ENCODE measurements at regions not wholly inside any gene's neighbourhood (a gene's known extent, or its start where the extent isn't known, plus 50 kb on each side); places are given as distances from the start of the nearest gene placed in this dataset.

DNA sequence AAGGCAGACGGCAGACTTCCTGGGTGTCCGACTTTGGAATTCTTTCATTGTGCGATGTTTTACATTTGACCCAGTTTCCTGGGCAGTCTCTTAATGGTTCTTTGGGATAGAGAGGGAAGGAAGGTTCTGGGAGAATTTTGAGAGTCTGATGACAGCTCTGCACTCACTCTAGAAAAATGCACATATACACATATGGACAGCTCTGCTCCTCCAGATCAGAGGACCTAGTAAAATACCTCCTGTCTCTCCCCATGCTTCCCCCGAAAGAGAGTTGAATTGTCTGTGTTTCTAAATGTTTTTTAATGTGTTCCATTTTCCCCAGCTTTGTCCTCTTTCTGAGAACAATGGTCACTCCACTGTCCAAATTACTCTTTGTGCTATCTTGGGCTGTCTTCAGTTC lies 102.0 kb upstream of the CXCR4 start:
- no peaks in the 10 kb centered on the region for H3K36me3 Mint-ChIP-seq (ENCODE audit: low read depth)
- WGBS, 2 experiments (ENCODE audit: insufficient coverage in 1 of 2, insufficient read length in 1 of 2) = 90% methylated on average over 4 of the region's 4 CpGs; no CpG with 5 or more reads in 1 of the 2 experiments
- H3K27ac Mint-ChIP-seq = no peak overlapping the region
- H3K4me3 ChIP-seq (ENCODE audit: low read length) = no peak overlapping the region
- no peak overlapping the region for H3K27ac ChIP-seq (ENCODE audit: low read depth, low read length)
- peaks cover 22% of the 10 kb centered on the region for H3K4me1 ChIP-seq (ENCODE audit: control insufficient read depth, insufficient read depth, low read length)
- H3K36me3 ChIP-seq (ENCODE audit: control insufficient read depth, insufficient read depth, low read length) = no peaks in the 10 kb centered on the region
- no peak overlapping the region for H3K9ac ChIP-seq (ENCODE audit: extremely low read depth, low read length, poor library complexity, severe bottlenecking)
- H3K27me3 ChIP-seq (ENCODE audit: control insufficient read depth, insufficient read depth, low read length, poor library complexity, severe bottlenecking) = no peaks in the 10 kb centered on the region
- no peaks in the 10 kb centered on the region for H3K9me3 ChIP-seq (ENCODE audit: control insufficient read depth, low read length)
- H3K4me3 Mint-ChIP-seq = no peak overlapping the region
- DNase-seq = no peak
- H3K27me3 Mint-ChIP-seq (ENCODE audit: insufficient read depth) = no peaks in the 10 kb centered on the region
- H3K9me3 Mint-ChIP-seq = no peaks in the 10 kb centered on the region
- peaks cover 50% of the 10 kb centered on the region for H3K4me1 Mint-ChIP-seq
- TF ChIP-seq, protein P1, sequence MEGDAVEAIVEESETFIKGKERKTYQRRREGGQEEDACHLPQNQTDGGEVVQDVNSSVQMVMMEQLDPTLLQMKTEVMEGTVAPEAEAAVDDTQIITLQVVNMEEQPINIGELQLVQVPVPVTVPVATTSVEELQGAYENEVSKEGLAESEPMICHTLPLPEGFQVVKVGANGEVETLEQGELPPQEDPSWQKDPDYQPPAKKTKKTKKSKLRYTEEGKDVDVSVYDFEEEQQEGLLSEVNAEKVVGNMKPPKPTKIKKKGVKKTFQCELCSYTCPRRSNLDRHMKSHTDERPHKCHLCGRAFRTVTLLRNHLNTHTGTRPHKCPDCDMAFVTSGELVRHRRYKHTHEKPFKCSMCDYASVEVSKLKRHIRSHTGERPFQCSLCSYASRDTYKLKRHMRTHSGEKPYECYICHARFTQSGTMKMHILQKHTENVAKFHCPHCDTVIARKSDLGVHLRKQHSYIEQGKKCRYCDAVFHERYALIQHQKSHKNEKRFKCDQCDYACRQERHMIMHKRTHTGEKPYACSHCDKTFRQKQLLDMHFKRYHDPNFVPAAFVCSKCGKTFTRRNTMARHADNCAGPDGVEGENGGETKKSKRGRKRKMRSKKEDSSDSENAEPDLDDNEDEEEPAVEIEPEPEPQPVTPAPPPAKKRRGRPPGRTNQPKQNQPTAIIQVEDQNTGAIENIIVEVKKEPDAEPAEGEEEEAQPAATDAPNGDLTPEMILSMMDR (conservative IDR thresholded peaks at IDR 0.05) = no peak

DNA sequence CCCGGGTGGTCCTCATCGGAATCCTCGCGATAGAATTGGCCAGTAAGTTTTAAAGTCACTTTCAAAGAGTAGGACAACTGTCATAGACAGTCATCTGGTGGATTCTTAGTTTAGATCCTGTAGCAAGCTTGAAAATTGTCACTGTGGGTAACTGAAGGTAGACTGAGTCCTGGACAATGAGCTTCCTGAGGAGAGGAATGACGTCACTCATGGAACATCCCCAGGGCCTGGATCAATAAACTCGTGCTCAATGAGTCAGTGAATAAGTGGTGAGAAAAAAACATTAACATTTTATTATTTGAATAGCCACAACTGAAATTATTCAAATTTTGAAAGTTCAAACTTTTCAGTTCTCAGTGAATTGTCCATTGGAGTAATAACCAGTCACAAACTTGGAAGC lies 101.4 kb upstream of the CXCR4 start:
- no peaks in the 10 kb centered on the region for H3K9me3 ChIP-seq (ENCODE audit: control insufficient read depth, low read length)
- H3K36me3 ChIP-seq (ENCODE audit: control insufficient read depth, insufficient read depth, low read length) = no peaks in the 10 kb centered on the region
- no peak overlapping the region for H3K4me3 ChIP-seq (ENCODE audit: low read length)
- Mint-ChIP-seq H3K4me1 (peaks cover 52% of the 10 kb centered on the region), H3K27me3 (ENCODE audit: insufficient read depth) (no peaks in the 10 kb centered on the region), H3K27ac (no peak overlapping the region), H3K36me3 (ENCODE audit: low read depth) (no peaks in the 10 kb centered on the region), H3K9me3 (no peaks in the 10 kb centered on the region), H3K4me3 (no peak overlapping the region)
- no peak for DNase-seq
- TF ChIP-seq, protein P1 (conservative IDR thresholded peaks at IDR 0.05) = no peak
- peaks cover 22% of the 10 kb centered on the region for H3K4me1 ChIP-seq (ENCODE audit: control insufficient read depth, insufficient read depth, low read length)
- H3K9ac ChIP-seq (ENCODE audit: extremely low read depth, low read length, poor library complexity, severe bottlenecking) = no peak overlapping the region
- 88 to 92% methylated on average over 5 to 6 of the region's 6 CpGs for WGBS, 2 experiments (ENCODE audit: insufficient coverage in 1 of 2, insufficient read length in 1 of 2)
- no peak overlapping the region for H3K27ac ChIP-seq (ENCODE audit: low read depth, low read length)
- H3K27me3 ChIP-seq (ENCODE audit: control insufficient read depth, insufficient read depth, low read length, poor library complexity, severe bottlenecking) = no peaks in the 10 kb centered on the region

DNA sequence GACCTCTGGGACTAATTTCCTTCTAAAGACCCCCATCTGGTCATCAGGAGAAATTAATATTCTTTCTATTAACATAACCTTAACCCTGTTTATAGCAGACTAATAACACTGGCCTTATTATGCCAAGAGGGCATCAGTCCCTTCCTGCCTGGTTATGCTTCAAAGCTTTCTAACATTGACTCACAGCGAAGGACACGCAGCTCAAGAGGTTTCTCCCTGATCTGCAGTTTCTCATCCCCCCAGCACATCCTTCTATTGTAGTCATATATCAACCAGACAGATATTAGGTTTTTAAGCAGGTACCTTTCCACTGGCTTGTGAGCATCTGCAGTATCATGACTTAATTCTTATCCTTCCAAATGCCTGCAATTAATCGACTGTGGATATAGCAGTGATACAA lies 100.0 kb upstream of the CXCR4 start:
- Mint-ChIP-seq H3K36me3 (ENCODE audit: low read depth) (no peaks in the 10 kb centered on the region), H3K27ac (no peak overlapping the region), H3K4me3 (no peak overlapping the region), H3K9me3 (no peaks in the 10 kb centered on the region), H3K27me3 (ENCODE audit: insufficient read depth) (no peaks in the 10 kb centered on the region), H3K4me1 (peaks cover 57% of the 10 kb centered on the region)
- no peak for DNase-seq
- TF ChIP-seq, protein P1 (conservative IDR thresholded peaks at IDR 0.05) = no peak
- 92 to 96% methylated on average over 3 of the region's 3 CpGs for WGBS, 2 experiments (ENCODE audit: insufficient coverage in 1 of 2, insufficient read length in 1 of 2)
- Histone ChIP-seq H3K36me3 (ENCODE audit: control insufficient read depth, insufficient read depth, low read length) (no peaks in the 10 kb centered on the region), H3K4me3 (ENCODE audit: low read length) (no peak overlapping the region), H3K9me3 (ENCODE audit: control insufficient read depth, low read length) (peaks cover 6% of the 10 kb centered on the region), H3K27me3 (ENCODE audit: control insufficient read depth, insufficient read depth, low read length, poor library complexity, severe bottlenecking) (no peaks in the 10 kb centered on the region), H3K9ac (ENCODE audit: extremely low read depth, low read length, poor library complexity, severe bottlenecking) (no peak overlapping the region), H3K27ac (ENCODE audit: low read depth, low read length) (no peak overlapping the region), H3K4me1 (ENCODE audit: control insufficient read depth, insufficient read depth, low read length) (peaks cover 21% of the 10 kb centered on the region)
